Testis (tissue), 2 donors: ENCODE measurements at regions not wholly inside any gene's neighbourhood (a gene's known extent, or its start where the extent isn't known, plus 50 kb on each side); places are given as distances from the start of the nearest gene placed in this dataset.

Source experiments
- POLR2A ChIP-seq: fragments of 450-650 bp; IDR thresholded peaks from one replicate; pipeline ENCODE4 v1.6.1; 2017; ENCODE audit warnings: antibody characterized with exemption, mild to moderate bottlenecking, moderate library complexity
- TF ChIP-seq, protein P1 (sequence below), 3 experiments: fragments of 450-650 bp in 2 of 3; fragments of 200-600 bp in 1 of 3; sonication (generic) in 1 of 3; IDR thresholded peaks; one replicate each; pipeline ENCODE4 v1.5.1; 2016 to 2019; ENCODE audit warnings: antibody characterized with exemption in 3 of 3, mild to moderate bottlenecking in 2 of 3, moderate library complexity in 1 of 3

GRCh38 chr15:81966631-81967030 is 79.2 kb downstream of the MEX3B start:
- TF ChIP-seq, protein P1, sequence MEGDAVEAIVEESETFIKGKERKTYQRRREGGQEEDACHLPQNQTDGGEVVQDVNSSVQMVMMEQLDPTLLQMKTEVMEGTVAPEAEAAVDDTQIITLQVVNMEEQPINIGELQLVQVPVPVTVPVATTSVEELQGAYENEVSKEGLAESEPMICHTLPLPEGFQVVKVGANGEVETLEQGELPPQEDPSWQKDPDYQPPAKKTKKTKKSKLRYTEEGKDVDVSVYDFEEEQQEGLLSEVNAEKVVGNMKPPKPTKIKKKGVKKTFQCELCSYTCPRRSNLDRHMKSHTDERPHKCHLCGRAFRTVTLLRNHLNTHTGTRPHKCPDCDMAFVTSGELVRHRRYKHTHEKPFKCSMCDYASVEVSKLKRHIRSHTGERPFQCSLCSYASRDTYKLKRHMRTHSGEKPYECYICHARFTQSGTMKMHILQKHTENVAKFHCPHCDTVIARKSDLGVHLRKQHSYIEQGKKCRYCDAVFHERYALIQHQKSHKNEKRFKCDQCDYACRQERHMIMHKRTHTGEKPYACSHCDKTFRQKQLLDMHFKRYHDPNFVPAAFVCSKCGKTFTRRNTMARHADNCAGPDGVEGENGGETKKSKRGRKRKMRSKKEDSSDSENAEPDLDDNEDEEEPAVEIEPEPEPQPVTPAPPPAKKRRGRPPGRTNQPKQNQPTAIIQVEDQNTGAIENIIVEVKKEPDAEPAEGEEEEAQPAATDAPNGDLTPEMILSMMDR (IDR thresholded peaks at IDR 0.05), result no peak
- no peak for TF ChIP-seq POLR2A
